Thyroid gland (tissue), 4 donors: ENCODE measurements at regions not wholly inside any gene's neighbourhood (a gene's known extent, or its start where the extent isn't known, plus 50 kb on each side); places are given as distances from the start of the nearest gene placed in this dataset.

Experiments used
- DNase-seq, 2 donors: peaks; one replicate each; pipeline ENCODE4 v3.0.0-alpha.2; 2019
- H3K27ac ChIP-seq, 3 donors: fragments of 200-600 bp; sonication (generic); 1 replicate in 2 of 3; 2 replicates in 1 of 3; pipeline ENCODE4 v1.5.1; 2016 to 2019; ENCODE audit warnings: mild to moderate bottlenecking in 1 of 3, moderate library complexity in 1 of 3
- H3K27me3 ChIP-seq: fragments of 200-600 bp; sonication (generic); one replicate; pipeline ENCODE4 v1.5.1; 2019
- H3K36me3 ChIP-seq, 2 donors: fragments of 200-600 bp; sonication (generic); one replicate each; pipeline ENCODE4 v1.5.1; 2016 to 2019
- H3K4me1 ChIP-seq, 2 donors: fragments of 200-600 bp; sonication (generic); one replicate each; pipeline ENCODE4 v1.5.1; 2017 to 2019
- H3K4me3 ChIP-seq, 3 donors: fragments of 200-600 bp; sonication (generic); replicated peaks in 1 of 3; 1 replicate in 2 of 3; 2 replicates in 1 of 3; pipeline ENCODE4 v1.5.1; 2016; ENCODE audit warnings: mild to moderate bottlenecking in 1 of 3
- H3K9me3 ChIP-seq: fragments of 200-600 bp; sonication (generic); one replicate; pipeline ENCODE4 v1.5.1; 2017
- CTCF ChIP-seq, 6 experiments: fragments of 200-600 bp in 3 of 6; fragments of 450-650 bp in 3 of 6; sonication (generic) in 3 of 6; IDR thresholded peaks; one replicate each; pipeline ENCODE4 v1.5.1; 2016 to 2019; ENCODE audit warnings: antibody characterized with exemption in 6 of 6, mild to moderate bottlenecking in 2 of 6, inconsistent platforms in 1 of 6, moderate library complexity in 1 of 6
- POLR2A ChIP-seq, 2 donors: fragments of 450-650 bp; IDR thresholded peaks; one replicate each; pipeline ENCODE4 v1.6.1; 2017; ENCODE audit warnings: antibody characterized with exemption in 2 of 2, mild to moderate bottlenecking in 2 of 2, moderate library complexity in 1 of 2
- WGBS, 2 donors: methylation state at CpG; one replicate each; pipeline ENCODE4 v1.1.5; 2017; 5-methylcytosine and 5-hydroxymethylcytosine counted together
- intact Hi-C: fragments of 100-400 bp; cut with DNase I; formaldehyde crosslinking; loops from one replicate; pipeline ENCODE4 v1.15.1; 2023

GRCh38 chr10:130661419-130661818 lies 525.2 kb downstream of the GLRX3 start:
- no peaks in the 10 kb centered on the region for H3K36me3 ChIP-seq
- H3K27me3 ChIP-seq = no peaks in the 10 kb centered on the region
- no peaks in the 10 kb centered on the region for H3K9me3 ChIP-seq
- no peak for DNase-seq
- WGBS, 2 donors = 88 to 90% methylated on average over 2 to 7 of the region's 7 CpGs
- H3K27ac ChIP-seq = no peak overlapping the region
- no peak for TF ChIP-seq POLR2A (IDR thresholded peaks at IDR 0.05)
- TF ChIP-seq CTCF (IDR thresholded peaks at IDR 0.05) = no peak
- no peaks in the 10 kb centered on the region for H3K4me1 ChIP-seq
- intact Hi-C loops = no loop called here
- no peak overlapping the region for H3K4me3 ChIP-seq

- Histone ChIP-seq H3K4me1 (no peaks in the 10 kb centered on the region), H3K27me3 (no peaks in the 10 kb centered on the region), H3K36me3 (no peaks in the 10 kb centered on the region), H3K9me3 (no peaks in the 10 kb centered on the region), H3K27ac (no peak overlapping the region), H3K4me3 (no peak overlapping the region)
- no peak for TF ChIP-seq CTCF (IDR thresholded peaks at IDR 0.05)
- TF ChIP-seq POLR2A (IDR thresholded peaks at IDR 0.05) = no peak
- DNase-seq = no peak
- WGBS, 2 donors = 89 to 94% methylated on average over 13 of the region's 13 CpGs
- intact Hi-C loops = no loop called here
Observed at GRCh38 chr10:130662775-130663174, 526.6 kb downstream of the GLRX3 start.

- H3K4me1 ChIP-seq = no peaks in the 10 kb centered on the region
- H3K27ac ChIP-seq = no peak overlapping the region
- no peaks in the 10 kb centered on the region for H3K9me3 ChIP-seq
- intact Hi-C loops = no loop called here
- no peak overlapping the region for H3K4me3 ChIP-seq
- WGBS, 2 donors = 80 to 81% methylated on average over 6 of the region's 6 CpGs
- no peaks in the 10 kb centered on the region for H3K27me3 ChIP-seq
- no peak for TF ChIP-seq POLR2A (IDR thresholded peaks at IDR 0.05)
- TF ChIP-seq CTCF (IDR thresholded peaks at IDR 0.05) = no peak
- H3K36me3 ChIP-seq = no peaks in the 10 kb centered on the region
- DNase-seq = no peak
Observed at GRCh38 chr10:130664526-130664925, 528.3 kb downstream of the GLRX3 start.

GRCh38 chr10:130666215-130666614 lies 530.0 kb downstream of the GLRX3 start:
- intact Hi-C loops = no loop called here
- Histone ChIP-seq H3K27ac (no peak overlapping the region), H3K4me1 (no peaks in the 10 kb centered on the region), H3K27me3 (no peaks in the 10 kb centered on the region), H3K36me3 (no peaks in the 10 kb centered on the region), H3K9me3 (no peaks in the 10 kb centered on the region), H3K4me3 (no peak overlapping the region)
- 92 to 93% methylated on average over 9 of the region's 9 CpGs for WGBS, 2 donors
- TF ChIP-seq CTCF (IDR thresholded peaks at IDR 0.05) = no peak
- no peak for TF ChIP-seq POLR2A (IDR thresholded peaks at IDR 0.05)
- DNase-seq = no peak

GRCh38 chr10:130686689-130687300 lies 550.6 kb downstream of the GLRX3 start:
- DNase-seq = peak; percentile 23 to 38
- H3K9me3 ChIP-seq = no peaks in the 10 kb centered on the region
- intact Hi-C loops = no loop called here
- TF ChIP-seq POLR2A (IDR thresholded peaks at IDR 0.05) = no peak
- TF ChIP-seq CTCF (IDR thresholded peaks at IDR 0.05) = peak in 4 of 6 experiments; percentile 51 to 65 (median 56)
- no peaks in the 10 kb centered on the region for H3K4me1 ChIP-seq
- H3K4me3 ChIP-seq = no peak overlapping the region
- WGBS, 2 donors = 22 to 26% methylated on average over 6 of the region's 6 CpGs
- no peaks in the 10 kb centered on the region for H3K36me3 ChIP-seq
- no peaks in the 10 kb centered on the region for H3K27me3 ChIP-seq
- H3K27ac ChIP-seq = no peak overlapping the region
